CD4-positive, alpha-beta T cell treated with Interleukin-6 at 100 ng/mL for 8 hours (primary cell): ENCODE measurements at regions not wholly inside any gene's neighbourhood (a gene's known extent, or its start where the extent isn't known, plus 50 kb on each side); places are given as distances from the start of the nearest gene placed in this dataset.

Source experiments
- DNase-seq: peaks from one replicate; pipeline ENCODE4 v3.0.0-alpha.2; 2020; ENCODE audit warnings: mixed read lengths, low spot score

- DNase-seq, result no peak
These were observed 255.5 kb downstream of the MAN2A1 start for GRCh38 chr5:109945097-109945678.

- DNase-seq, result no peak
These were observed 256.2 kb downstream of the MAN2A1 start for GRCh38 chr5:109945723-109946480.

- no peak for DNase-seq
These were observed 256.9 kb downstream of the MAN2A1 start for GRCh38 chr5:109946610-109947009.

GRCh38 chr5:109947667-109948066 is 257.9 kb downstream of the MAN2A1 start:
- no peak for DNase-seq

- no peak for DNase-seq
These were observed 260.9 kb downstream of the MAN2A1 start for GRCh38 chr5:109950634-109951033.

GRCh38 chr5:109951348-109951747 is 261.6 kb downstream of the MAN2A1 start:
- no peak for DNase-seq

- no peak for DNase-seq
These were observed 262.0 kb downstream of the MAN2A1 start for GRCh38 chr5:109951758-109952157.

GRCh38 chr5:109953761-109954160 is 264.0 kb downstream of the MAN2A1 start:
- no peak for DNase-seq

- no peak for DNase-seq
These were observed 267.2 kb downstream of the MAN2A1 start for GRCh38 chr5:109956884-109957283.

GRCh38 chr5:109958082-109958481 is 268.4 kb downstream of the MAN2A1 start:
- DNase-seq, result no peak

- no peak for DNase-seq
These were observed 269.9 kb downstream of the MAN2A1 start for GRCh38 chr5:109959652-109960051.

- no peak for DNase-seq
These were observed 272.0 kb downstream of the MAN2A1 start for GRCh38 chr5:109961751-109962150.

GRCh38 chr5:109962882-109963603 is 273.3 kb downstream of the MAN2A1 start:
- no peak for DNase-seq

- no peak for DNase-seq
These were observed 274.4 kb downstream of the MAN2A1 start for GRCh38 chr5:109964136-109964535.

GRCh38 chr5:109965634-109966033 is 275.9 kb downstream of the MAN2A1 start:
- no peak for DNase-seq

- no peak for DNase-seq
These were observed 282.2 kb downstream of the MAN2A1 start for GRCh38 chr5:109971968-109972367.

- no peak for DNase-seq
These were observed 292.3 kb downstream of the MAN2A1 start for GRCh38 chr5:109981979-109982378.

- no peak for DNase-seq
These were observed 293.3 kb downstream of the MAN2A1 start for GRCh38 chr5:109982966-109983534.

GRCh38 chr5:109986726-109987125 is 297.0 kb downstream of the MAN2A1 start:
- no peak for DNase-seq

- DNase-seq, result no peak
These were observed 297.6 kb downstream of the MAN2A1 start for GRCh38 chr5:109987355-109987754.

- DNase-seq, result no peak
These were observed 298.2 kb downstream of the MAN2A1 start for GRCh38 chr5:109987970-109988369.

GRCh38 chr5:109989161-109989560 is 299.4 kb downstream of the MAN2A1 start:
- no peak for DNase-seq
